ENCODE measurements at regions not wholly inside any gene's neighbourhood (a gene's known extent, or its start where the extent isn't known, plus 50 kb on each side); places are given as distances from the start of the nearest gene placed in this dataset.

DNA sequence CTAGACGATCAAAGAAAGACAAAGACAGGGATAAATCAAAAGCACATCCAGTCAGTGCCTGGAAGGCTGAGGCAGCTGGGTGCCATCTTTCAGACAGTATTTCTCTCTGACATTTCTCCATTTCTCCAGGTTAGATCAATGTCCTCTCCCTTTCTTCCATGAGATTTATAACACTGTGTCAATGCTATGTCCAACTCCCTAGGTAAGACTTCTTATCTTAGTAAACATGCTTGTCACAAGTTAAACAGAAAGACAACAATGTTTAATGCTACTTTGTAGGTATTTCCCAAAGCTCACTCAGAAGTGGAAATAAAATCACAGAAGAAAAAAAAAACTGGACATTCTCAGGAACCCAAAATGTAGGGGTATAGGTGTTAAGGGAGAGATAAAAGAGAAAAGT is 113.9 kb downstream of the GPR63 start:
- Mint-ChIP-seq H3K27ac (no peak overlapping the region), H3K4me3 (no peak overlapping the region)

GRCh38 chr6:96721227-96721626 is 116.0 kb downstream of the GPR63 start:
- no peak for TF ChIP-seq CTCF (IDR thresholded peaks at IDR 0.05; ENCODE audit: unreplicated experiment in 3 of 3)
- Mint-ChIP-seq H3K27me3 (ENCODE audit: low read depth) (no peaks in the 10 kb centered on the region), H3K9me3 (no peaks in the 10 kb centered on the region), H3K4me3 (no peak overlapping the region), H3K36me3 (ENCODE audit: low read depth) (no peaks in the 10 kb centered on the region), H3K4me1 (no peaks in the 10 kb centered on the region), H3K27ac (no peak overlapping the region)

More for the DNA sequence above, 113.9 kb downstream of the GPR63 start:
- Mint-ChIP-seq H3K9me3 (no peaks in the 10 kb centered on the region), H3K27me3 (ENCODE audit: low read depth) (no peaks in the 10 kb centered on the region), H3K4me1 (no peaks in the 10 kb centered on the region), H3K36me3 (ENCODE audit: low read depth) (no peaks in the 10 kb centered on the region)
- no peak for TF ChIP-seq CTCF (IDR thresholded peaks at IDR 0.05; ENCODE audit: unreplicated experiment in 3 of 3)

- TF ChIP-seq CTCF (IDR thresholded peaks at IDR 0.05; ENCODE audit: unreplicated experiment in 3 of 3) = no peak
- Mint-ChIP-seq H3K27ac (no peak overlapping the region), H3K36me3 (ENCODE audit: low read depth) (no peaks in the 10 kb centered on the region), H3K4me1 (no peaks in the 10 kb centered on the region), H3K4me3 (no peak overlapping the region), H3K27me3 (ENCODE audit: low read depth) (peaks cover 5% of the 10 kb centered on the region), H3K9me3 (no peaks in the 10 kb centered on the region)
Observed at GRCh38 chr6:96716221-96716620, 121.1 kb downstream of the GPR63 start.

DNA sequence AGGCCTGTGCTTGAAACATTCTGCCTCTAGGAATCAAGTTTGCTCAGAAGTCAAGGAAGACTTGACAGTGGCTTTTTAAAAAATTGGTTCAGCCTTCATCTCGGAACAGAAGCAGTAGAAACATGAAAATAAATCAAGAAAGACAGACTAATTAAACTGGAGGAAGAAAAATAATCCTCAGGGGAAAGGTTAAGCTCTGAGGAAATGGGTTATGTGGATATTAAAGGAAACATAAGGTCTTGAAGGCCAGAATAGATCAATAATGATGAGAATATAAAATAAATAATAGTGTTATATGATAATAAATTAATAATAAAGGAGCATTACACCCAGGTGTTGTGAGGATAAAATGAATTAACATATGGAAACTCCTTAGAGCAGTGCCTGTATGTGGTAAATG is 121.7 kb downstream of the GPR63 start:
- Mint-ChIP-seq H3K36me3 (ENCODE audit: low read depth) (no peaks in the 10 kb centered on the region), H3K4me3 (no peak overlapping the region), H3K27ac (no peak overlapping the region), H3K27me3 (ENCODE audit: low read depth) (peaks cover 5% of the 10 kb centered on the region), H3K4me1 (no peaks in the 10 kb centered on the region), H3K9me3 (no peaks in the 10 kb centered on the region)
- TF ChIP-seq CTCF (IDR thresholded peaks at IDR 0.05; ENCODE audit: unreplicated experiment in 3 of 3) = no peak

- Mint-ChIP-seq H3K4me1 (peaks cover 7% of the 10 kb centered on the region), H3K4me3 (no peak overlapping the region), H3K36me3 (ENCODE audit: low read depth) (no peaks in the 10 kb centered on the region), H3K9me3 (no peaks in the 10 kb centered on the region), H3K27me3 (ENCODE audit: low read depth) (peaks cover 4% of the 10 kb centered on the region), H3K27ac (no peak overlapping the region)
- TF ChIP-seq CTCF (IDR thresholded peaks at IDR 0.05; ENCODE audit: unreplicated experiment in 3 of 3) = no peak
Observed at GRCh38 chr6:96704713-96705112, 132.6 kb downstream of the GPR63 start.

DNA sequence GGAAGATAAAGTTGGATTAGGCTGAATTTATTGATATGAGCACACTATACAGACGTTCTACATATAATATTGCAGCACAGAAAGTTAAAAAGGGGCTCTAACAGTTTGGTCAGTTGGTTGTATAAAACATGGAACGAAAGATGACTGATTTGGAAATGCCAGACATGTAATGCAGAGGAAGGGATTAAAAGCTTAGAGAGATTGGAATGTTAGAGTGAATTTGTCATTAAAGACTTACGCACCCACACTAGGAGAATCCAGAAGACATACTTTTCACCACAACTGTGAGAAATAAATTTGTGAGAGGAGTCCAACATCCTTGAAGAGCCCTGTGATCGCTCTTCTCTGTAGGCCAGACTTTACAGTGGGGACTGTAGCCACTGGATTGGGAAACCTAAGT is 134.7 kb downstream of the GPR63 start:
- Mint-ChIP-seq H3K4me3 (no peak overlapping the region), H3K27ac (no peak overlapping the region), H3K36me3 (ENCODE audit: low read depth) (no peaks in the 10 kb centered on the region), H3K27me3 (ENCODE audit: low read depth) (peaks cover 3% of the 10 kb centered on the region), H3K4me1 (peaks cover 7% of the 10 kb centered on the region), H3K9me3 (no peaks in the 10 kb centered on the region)
- TF ChIP-seq CTCF (IDR thresholded peaks at IDR 0.05; ENCODE audit: unreplicated experiment in 3 of 3) = no peak

All from nephron (organoid).